Activated naive CD4-positive, alpha-beta T cell treated with anti-CD3 and anti-CD28 coated beads for 36 hours (primary cell): ENCODE measurements at regions not wholly inside any gene's neighbourhood (a gene's known extent, or its start where the extent isn't known, plus 50 kb on each side); places are given as distances from the start of the nearest gene placed in this dataset.

Experiments
- CTCF ChIA-PET: fragments of 350-600 bp; sonication (Branson Sonifier 250); formaldehyde crosslinking; loops from one replicate; lab custom pipeline; 2021; ENCODE audit warnings: antibody characterized with exemption; lab: Charles Lee
- DNase-seq: peaks from one replicate; pipeline ENCODE4 v3.0.0-alpha.2; 2020
- H3K27ac Mint-ChIP-seq: one replicate; pipeline ENCODE4 v1.8.0; 2021; ENCODE audit warnings: mild to moderate bottlenecking, mixed read lengths
- H3K27me3 Mint-ChIP-seq: one replicate; pipeline ENCODE4 v1.8.0; 2021; ENCODE audit warnings: low read depth, mixed read lengths
- H3K36me3 Mint-ChIP-seq: one replicate; pipeline ENCODE4 v1.8.0; 2021; ENCODE audit warnings: low read depth, mixed read lengths
- H3K4me1 Mint-ChIP-seq: one replicate; pipeline ENCODE4 v1.8.0; 2021; ENCODE audit warnings: low read depth, mixed read lengths
- H3K4me3 Mint-ChIP-seq: one replicate; pipeline ENCODE4 v1.8.0; 2021; ENCODE audit warnings: mild to moderate bottlenecking, moderate library complexity, mixed read lengths
- H3K9me3 Mint-ChIP-seq: one replicate; pipeline ENCODE4 v1.8.0; 2021; ENCODE audit warnings: mixed read lengths
- intact Hi-C: fragments of 100-400 bp; cut with micrococcal nuclease; formaldehyde crosslinking; loops from one replicate; pipeline ENCODE4 v1.15.1; 2023

DNA sequence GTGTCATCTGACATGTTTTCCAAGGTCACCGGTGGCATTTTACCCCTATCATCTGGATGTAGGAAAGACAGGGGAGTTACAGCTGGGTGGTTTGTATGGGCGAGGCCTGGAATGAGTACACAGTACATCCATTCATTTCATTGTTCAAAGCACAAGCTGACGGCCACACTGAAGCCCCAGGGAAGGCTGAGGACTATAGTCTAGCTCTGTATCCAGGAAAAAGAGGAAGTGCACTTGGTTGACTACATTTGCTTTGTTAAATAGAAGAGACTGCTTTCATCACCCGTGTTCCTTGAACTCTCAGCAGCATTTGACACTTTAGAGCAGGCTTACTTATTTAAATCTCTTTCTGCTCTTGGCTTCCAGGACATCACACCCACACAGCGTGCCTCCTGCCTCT lies 1041.0 kb upstream of the TENM3 start:
- Mint-ChIP-seq H3K4me3 (no peak overlapping the region), H3K27me3 (no peaks in the 10 kb centered on the region), H3K36me3 (no peaks in the 10 kb centered on the region), H3K27ac (no peak overlapping the region), H3K9me3 (no peaks in the 10 kb centered on the region), H3K4me1 (no peaks in the 10 kb centered on the region)
- no peak for DNase-seq
- intact Hi-C loops = no loop called here
- CTCF ChIA-PET = no interaction called here

DNA sequence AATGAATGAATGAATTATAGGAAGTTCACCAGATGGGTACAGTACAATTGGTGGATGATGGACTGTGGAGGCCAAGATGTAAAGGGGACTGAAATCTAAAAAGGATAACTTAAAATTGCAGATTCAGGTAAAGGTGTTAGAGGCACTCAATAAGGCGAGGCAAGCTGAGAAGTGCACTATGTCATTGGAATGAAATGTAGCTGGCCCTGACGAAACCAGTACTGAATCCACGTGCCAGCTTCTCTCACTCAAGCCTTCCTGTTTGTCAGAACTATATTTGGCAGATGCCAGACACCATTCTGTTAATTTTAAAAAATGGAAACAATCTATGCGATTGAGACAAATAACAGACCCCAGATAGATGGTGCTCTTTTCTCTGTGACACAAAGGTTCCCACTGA lies 1039.1 kb upstream of the TENM3 start:
- H3K27ac Mint-ChIP-seq = no peak overlapping the region
- H3K4me1 Mint-ChIP-seq = no peaks in the 10 kb centered on the region
- H3K9me3 Mint-ChIP-seq = no peaks in the 10 kb centered on the region
- CTCF ChIA-PET = no interaction called here
- DNase-seq = no peak
- H3K4me3 Mint-ChIP-seq = no peak overlapping the region
- intact Hi-C loops = no loop called here
- H3K36me3 Mint-ChIP-seq = no peaks in the 10 kb centered on the region
- no peaks in the 10 kb centered on the region for H3K27me3 Mint-ChIP-seq

DNA sequence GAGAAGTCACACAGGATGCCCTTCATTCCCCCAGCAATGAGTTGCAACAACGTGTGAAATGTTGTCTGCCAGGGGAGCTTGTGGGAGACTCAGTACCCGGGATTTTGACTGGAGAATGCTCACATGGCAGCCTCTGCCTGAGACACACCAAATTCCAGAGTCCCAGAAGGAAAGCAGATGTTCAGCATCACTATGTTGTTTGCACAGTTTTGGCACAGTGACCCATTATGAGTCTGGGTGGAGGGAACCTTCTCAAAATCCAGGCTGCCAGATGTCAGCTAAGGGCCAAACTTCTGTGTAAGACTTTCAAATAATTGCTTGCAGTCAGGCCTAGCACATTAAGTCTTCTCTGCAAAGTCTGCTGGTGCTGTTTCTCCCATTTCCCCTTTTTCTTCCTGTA lies 1029.7 kb upstream of the TENM3 start:
- H3K36me3 Mint-ChIP-seq = no peaks in the 10 kb centered on the region
- DNase-seq = no peak
- intact Hi-C loops = no loop called here
- no peak overlapping the region for H3K27ac Mint-ChIP-seq
- H3K4me3 Mint-ChIP-seq = no peak overlapping the region
- H3K4me1 Mint-ChIP-seq = no peaks in the 10 kb centered on the region
- peaks cover 2% of the 10 kb centered on the region for H3K9me3 Mint-ChIP-seq
- H3K27me3 Mint-ChIP-seq = no peaks in the 10 kb centered on the region
- CTCF ChIA-PET = no interaction called here

DNA sequence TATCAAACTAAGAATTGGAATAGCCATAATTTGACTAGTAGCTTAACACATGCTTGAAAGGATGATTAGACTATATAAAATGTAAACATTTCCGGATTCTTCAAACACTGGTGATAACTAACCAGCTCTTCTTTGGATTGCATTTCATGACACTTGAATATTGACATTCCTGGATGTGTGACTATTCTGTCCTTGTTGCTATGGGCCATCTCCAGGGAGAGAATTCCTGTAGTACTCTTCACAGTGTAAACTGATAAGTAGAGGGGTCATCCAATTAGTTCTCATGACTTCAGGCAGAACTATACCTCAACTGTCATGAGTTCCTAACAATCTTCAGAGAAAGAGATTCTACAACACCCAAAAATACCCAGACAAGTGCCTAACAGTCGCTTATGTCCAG lies 1026.7 kb upstream of the TENM3 start:
- H3K27ac Mint-ChIP-seq = no peak overlapping the region
- no peak for DNase-seq
- no peaks in the 10 kb centered on the region for H3K27me3 Mint-ChIP-seq
- no peaks in the 10 kb centered on the region for H3K4me1 Mint-ChIP-seq
- peaks cover 2% of the 10 kb centered on the region for H3K9me3 Mint-ChIP-seq
- intact Hi-C loops = no loop called here
- CTCF ChIA-PET = interaction anchor here (0.6 kb wide), 1 partner anchor 295 kb away, joined by 3 read pairs; no protein-coding TSS in a partner anchor
- H3K36me3 Mint-ChIP-seq = no peaks in the 10 kb centered on the region
- no peak overlapping the region for H3K4me3 Mint-ChIP-seq

DNA sequence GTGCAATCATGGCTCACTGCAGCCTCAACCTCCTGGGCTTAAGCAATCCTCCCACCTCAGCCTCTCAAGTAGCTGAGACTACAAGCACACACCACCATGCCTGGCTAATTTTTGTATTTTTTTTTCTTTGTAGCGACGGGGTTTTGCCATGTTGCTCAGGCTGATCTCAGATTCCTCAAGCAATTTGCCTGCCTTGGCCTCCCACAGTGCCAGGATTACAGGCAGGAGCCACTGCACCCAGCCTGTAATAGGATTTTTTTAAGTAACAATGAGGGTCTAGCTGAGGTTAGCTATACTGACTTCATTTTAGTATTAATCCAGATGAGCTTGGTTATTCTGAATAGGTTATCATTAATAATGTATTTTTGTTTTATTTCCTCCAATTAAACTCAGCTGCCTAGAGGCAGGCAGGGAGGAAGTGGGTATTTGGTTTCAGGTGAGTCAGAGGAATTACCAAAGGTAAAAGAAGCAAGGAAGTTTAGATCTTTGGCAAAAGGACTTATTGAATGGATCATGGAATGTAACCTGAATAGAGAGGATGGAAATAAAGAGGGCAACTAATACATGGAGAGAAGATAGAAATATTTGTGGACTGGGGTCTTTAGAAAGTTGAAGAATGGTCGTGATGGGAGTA lies 1023.3 kb upstream of the TENM3 start:
- H3K36me3 Mint-ChIP-seq = no peaks in the 10 kb centered on the region
- no peaks in the 10 kb centered on the region for H3K27me3 Mint-ChIP-seq
- H3K9me3 Mint-ChIP-seq = peaks cover 2% of the 10 kb centered on the region
- CTCF ChIA-PET = no interaction called here
- no peak for DNase-seq
- intact Hi-C loops = no loop called here
- H3K4me3 Mint-ChIP-seq = no peak overlapping the region
- no peaks in the 10 kb centered on the region for H3K4me1 Mint-ChIP-seq
- H3K27ac Mint-ChIP-seq = no peak overlapping the region

DNA sequence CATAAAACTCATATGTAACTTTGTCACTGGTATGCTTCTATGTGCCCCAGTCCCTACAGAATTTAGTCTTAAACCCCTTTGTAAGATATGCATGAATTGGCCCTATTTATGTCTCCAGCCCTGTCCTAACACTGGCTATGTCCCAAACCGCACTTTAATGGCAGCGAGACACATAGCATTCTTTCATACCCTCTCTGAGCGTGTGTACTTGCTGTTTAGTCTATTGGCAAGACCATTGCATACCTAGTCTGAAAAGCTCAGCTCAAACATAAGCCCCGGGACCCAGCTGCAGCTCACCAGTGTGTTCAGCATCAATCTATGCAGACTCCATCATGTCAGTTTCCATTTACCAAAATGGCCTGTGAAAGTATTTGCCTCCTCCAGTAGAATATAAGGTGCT lies 1018.4 kb upstream of the TENM3 start:
- Mint-ChIP-seq H3K4me1 (no peaks in the 10 kb centered on the region), H3K4me3 (no peak overlapping the region), H3K27ac (no peak overlapping the region), H3K9me3 (no peaks in the 10 kb centered on the region), H3K27me3 (no peaks in the 10 kb centered on the region), H3K36me3 (no peaks in the 10 kb centered on the region)
- intact Hi-C loops = no loop called here
- no peak for DNase-seq
- CTCF ChIA-PET = no interaction called here

DNA sequence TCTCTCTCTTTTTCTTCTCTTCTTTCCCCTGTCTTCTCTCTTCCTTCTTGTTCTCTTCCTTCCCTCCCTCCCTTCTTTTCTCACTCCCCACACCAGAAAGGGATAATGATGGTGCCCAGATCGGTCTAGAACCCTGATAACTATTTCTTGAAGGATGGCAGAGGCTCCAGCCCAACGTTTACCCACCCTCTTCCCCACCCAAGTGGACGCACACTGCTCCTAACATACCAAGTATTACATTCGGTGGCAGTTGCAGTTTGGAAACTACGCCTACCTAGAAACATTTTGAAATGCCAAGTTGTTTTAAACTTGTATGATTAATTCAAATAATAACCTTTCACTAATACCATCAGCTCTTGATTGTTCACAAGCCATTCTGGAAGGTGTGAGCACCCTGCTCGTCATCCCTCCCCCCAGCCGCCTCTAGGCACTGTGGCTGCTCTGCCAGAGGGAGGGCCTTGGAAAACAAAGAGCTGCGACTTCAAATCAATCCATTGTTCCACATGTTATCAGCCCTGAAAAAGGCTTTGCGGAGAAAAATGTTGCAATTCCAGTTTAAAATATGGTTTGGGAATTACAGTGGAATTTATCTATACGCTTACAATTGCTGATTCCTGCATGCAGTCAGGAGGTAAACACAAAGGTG lies 1017.5 kb upstream of the TENM3 start:
- Mint-ChIP-seq H3K9me3 (no peaks in the 10 kb centered on the region), H3K36me3 (no peaks in the 10 kb centered on the region), H3K4me3 (no peak overlapping the region), H3K27me3 (no peaks in the 10 kb centered on the region), H3K4me1 (no peaks in the 10 kb centered on the region), H3K27ac (no peak overlapping the region)
- CTCF ChIA-PET = no interaction called here
- no peak for DNase-seq
- intact Hi-C loops = no loop called here

DNA sequence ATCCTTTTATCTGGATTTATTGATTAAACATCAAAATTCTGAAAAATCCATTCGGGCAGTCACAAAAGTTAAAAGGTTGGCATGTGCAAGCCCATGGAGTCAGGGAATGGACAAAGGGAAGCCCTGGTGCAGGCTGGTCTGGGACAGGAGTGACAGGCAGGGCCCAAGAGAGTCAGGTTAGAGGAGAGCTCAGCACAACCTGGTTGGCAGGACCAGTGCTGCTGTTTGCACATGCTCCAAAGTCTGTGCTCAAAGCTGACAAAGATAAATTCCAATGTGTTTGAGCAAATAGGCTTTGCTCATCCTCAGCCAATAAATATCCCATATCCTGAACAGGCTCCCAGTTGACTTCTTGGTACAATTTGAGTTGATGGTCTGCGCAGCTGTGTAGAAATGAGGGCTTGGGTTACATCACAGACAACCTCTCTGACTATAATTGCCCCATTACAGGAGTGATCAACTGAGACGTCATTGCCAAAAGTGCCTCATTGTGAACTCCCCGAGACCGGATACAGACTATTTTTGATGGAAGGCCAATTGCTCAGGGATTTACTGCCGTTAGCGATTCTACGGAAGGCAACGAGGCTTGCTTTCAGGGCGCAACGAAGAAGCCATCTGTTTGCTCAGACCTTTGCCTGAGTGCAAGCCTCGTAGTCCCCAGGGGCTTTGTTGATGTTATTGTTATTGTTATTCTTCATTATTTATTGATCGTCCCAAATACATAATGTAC lies 1008.1 kb upstream of the TENM3 start:
- Mint-ChIP-seq H3K27me3 (no peaks in the 10 kb centered on the region), H3K9me3 (peaks cover 2% of the 10 kb centered on the region), H3K4me3 (no peak overlapping the region), H3K4me1 (no peaks in the 10 kb centered on the region), H3K27ac (no peak overlapping the region), H3K36me3 (no peaks in the 10 kb centered on the region)
- intact Hi-C loops = no loop called here
- no peak for DNase-seq
- CTCF ChIA-PET = no interaction called here

DNA sequence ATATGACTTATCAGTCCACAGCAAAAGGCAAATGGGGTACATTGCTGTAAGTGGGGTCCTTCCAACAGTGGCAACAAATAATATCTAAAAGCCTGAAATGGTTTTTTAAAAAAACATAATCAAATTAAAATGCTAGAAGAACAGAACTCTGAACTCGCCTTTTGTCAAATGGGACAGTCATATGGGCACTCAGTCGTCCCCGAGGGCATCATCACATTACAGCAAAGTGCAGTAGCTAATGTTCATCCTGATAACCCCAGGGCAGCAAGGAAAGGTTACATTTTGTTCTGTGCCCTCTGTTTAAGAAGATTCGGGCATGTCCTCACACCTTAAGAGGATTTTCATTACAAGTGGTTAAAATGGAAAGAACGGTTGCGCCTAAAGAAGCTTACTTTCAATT lies 997.9 kb upstream of the TENM3 start:
- no peaks in the 10 kb centered on the region for H3K9me3 Mint-ChIP-seq
- H3K4me3 Mint-ChIP-seq = no peak overlapping the region
- no peaks in the 10 kb centered on the region for H3K36me3 Mint-ChIP-seq
- no peaks in the 10 kb centered on the region for H3K27me3 Mint-ChIP-seq
- intact Hi-C loops = no loop called here
- no peak for DNase-seq
- no peak overlapping the region for H3K27ac Mint-ChIP-seq
- CTCF ChIA-PET = no interaction called here
- H3K4me1 Mint-ChIP-seq = no peaks in the 10 kb centered on the region

DNA sequence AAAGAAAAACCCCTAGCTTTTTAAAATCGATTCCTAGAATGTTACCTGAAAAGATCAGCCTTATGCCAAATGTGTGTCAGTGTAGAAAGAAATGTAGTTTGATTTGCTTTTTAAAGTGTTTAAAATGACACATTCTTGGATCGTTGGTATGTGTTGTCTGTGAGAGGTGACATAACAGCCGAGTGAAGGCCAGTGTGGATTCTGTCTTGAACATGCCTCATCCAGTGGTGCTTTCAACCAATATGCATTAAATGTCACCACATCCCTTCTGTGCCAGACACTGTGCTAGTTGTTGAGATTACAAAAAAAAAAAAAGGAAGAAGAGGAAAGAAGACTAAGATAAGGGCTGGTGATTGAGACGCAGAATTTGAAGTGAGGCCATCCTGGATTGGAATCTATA lies 994.2 kb upstream of the TENM3 start:
- Mint-ChIP-seq H3K36me3 (no peaks in the 10 kb centered on the region), H3K4me3 (no peak overlapping the region), H3K27ac (no peak overlapping the region), H3K27me3 (no peaks in the 10 kb centered on the region), H3K4me1 (no peaks in the 10 kb centered on the region), H3K9me3 (no peaks in the 10 kb centered on the region)
- CTCF ChIA-PET = no interaction called here
- intact Hi-C loops = no loop called here
- DNase-seq = no peak

DNA sequence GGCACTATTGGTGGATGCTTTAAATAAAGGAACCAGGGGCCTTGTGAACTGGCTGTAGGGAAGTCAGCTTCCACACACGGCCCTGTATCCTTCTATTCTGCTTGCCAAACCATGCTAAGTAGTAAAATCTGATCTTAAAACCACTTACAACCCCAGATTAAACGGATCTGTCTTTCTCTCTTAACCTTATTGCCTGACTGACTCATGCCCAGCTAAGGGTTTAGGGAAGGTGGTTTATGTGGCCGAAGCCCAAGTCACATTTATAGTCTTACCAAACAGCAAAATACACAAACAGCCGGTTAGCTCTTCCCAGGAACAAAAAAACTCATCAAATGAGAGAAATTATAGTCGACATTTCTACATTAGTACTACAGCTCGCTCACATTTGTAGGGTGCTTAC lies 988.4 kb upstream of the TENM3 start:
- no peak for DNase-seq
- Mint-ChIP-seq H3K36me3 (no peaks in the 10 kb centered on the region), H3K9me3 (peaks cover 5% of the 10 kb centered on the region), H3K4me1 (no peaks in the 10 kb centered on the region), H3K4me3 (no peak overlapping the region), H3K27ac (no peak overlapping the region), H3K27me3 (no peaks in the 10 kb centered on the region)
- CTCF ChIA-PET = no interaction called here
- intact Hi-C loops = no loop called here

DNA sequence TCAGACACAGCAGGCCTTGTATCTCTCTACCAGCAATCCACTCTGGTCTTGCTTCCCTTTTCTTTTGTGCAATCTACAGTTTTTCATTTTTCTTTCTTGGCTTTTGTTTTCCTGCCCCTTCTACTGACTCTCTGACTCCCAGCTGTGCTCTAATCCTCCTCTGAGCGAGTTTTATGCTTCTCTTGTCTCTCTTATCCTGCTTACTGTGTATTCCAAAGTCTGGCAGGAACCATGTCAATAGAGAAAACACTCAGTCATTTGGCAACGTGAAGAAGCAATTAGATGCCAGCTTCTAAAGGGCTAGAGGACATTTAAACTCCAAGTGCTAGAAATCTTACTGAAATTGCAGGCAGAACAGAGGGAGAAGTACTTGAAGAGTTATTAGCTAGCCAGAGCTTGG lies 984.6 kb upstream of the TENM3 start:
- CTCF ChIA-PET = no interaction called here
- H3K9me3 Mint-ChIP-seq = peaks cover 5% of the 10 kb centered on the region
- H3K36me3 Mint-ChIP-seq = no peaks in the 10 kb centered on the region
- no peak overlapping the region for H3K27ac Mint-ChIP-seq
- no peak for DNase-seq
- intact Hi-C loops = no loop called here
- H3K27me3 Mint-ChIP-seq = no peaks in the 10 kb centered on the region
- H3K4me1 Mint-ChIP-seq = no peaks in the 10 kb centered on the region
- no peak overlapping the region for H3K4me3 Mint-ChIP-seq

DNA sequence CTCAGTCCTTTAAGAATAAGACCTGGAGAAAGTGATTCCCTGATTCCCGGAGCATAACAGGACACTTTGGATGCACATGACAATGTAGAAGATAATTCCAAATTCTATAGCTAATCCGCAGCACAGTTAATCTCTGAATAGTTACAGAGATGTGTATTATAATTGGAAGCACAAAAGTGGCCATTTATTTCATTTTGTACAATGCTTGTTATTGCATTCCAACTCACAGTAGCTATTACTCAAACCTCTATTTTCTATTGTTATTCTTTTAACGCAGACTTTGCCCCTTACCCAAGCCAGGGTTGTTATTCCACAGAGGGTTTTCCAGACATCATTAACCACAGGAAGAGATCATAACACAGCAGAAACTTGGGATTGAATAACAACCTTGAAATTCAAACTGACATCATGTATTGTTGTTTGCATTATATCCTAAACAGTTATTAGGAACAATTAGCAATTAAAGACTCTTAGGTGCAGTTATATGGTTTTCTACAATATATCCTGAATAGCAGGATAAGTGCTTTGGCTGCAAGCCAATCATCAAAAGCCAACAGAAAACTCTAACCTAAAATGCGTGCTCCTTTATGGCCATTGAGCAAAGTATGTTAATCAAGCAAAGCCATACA lies 984.0 kb upstream of the TENM3 start:
- H3K9me3 Mint-ChIP-seq = peaks cover 5% of the 10 kb centered on the region
- H3K36me3 Mint-ChIP-seq = no peaks in the 10 kb centered on the region
- no peaks in the 10 kb centered on the region for H3K27me3 Mint-ChIP-seq
- H3K4me3 Mint-ChIP-seq = no peak overlapping the region
- intact Hi-C loops = no loop called here
- no peak for DNase-seq
- no peaks in the 10 kb centered on the region for H3K4me1 Mint-ChIP-seq
- no peak overlapping the region for H3K27ac Mint-ChIP-seq
- CTCF ChIA-PET = no interaction called here
